H9 (cell line): ENCODE measurements at regions not wholly inside any gene's neighbourhood (a gene's known extent, or its start where the extent isn't known, plus 50 kb on each side); places are given as distances from the start of the nearest gene placed in this dataset.

Experiments
- DNase-seq: peaks from one replicate; pipeline ENCODE4 v3.0.0-alpha.2; 2017
- H2AFZ ChIP-seq: one replicate; pipeline ENCODE4 v1.6.1; 2013; ENCODE audit warnings: mild to moderate bottlenecking, low read length, control low read depth, moderate library complexity
- H2AK5ac ChIP-seq: 2 replicates; pipeline ENCODE4 v1.6.1; 2013; ENCODE audit warnings: low read length, control low read depth, mixed read lengths; ENCODE audit not compliant: insufficient read length
- H2BK120ac ChIP-seq: one replicate; pipeline ENCODE4 v1.6.1; 2013; ENCODE audit warnings: low read depth, mild to moderate bottlenecking, low read length, control low read depth, inconsistent platforms; ENCODE audit not compliant: poor library complexity, severe bottlenecking
- H2BK12ac ChIP-seq: 2 replicates; pipeline ENCODE4 v1.6.1; 2013; ENCODE audit warnings: low read length, control low read depth, mixed read lengths, low read depth; ENCODE audit not compliant: insufficient read length
- H2BK15ac ChIP-seq: 2 replicates; pipeline ENCODE4 v1.6.1; 2013; ENCODE audit warnings: low read depth, low read length, control low read depth
- H2BK20ac ChIP-seq: one replicate; pipeline ENCODE4 v1.6.1; 2013; ENCODE audit warnings: low read depth, mild to moderate bottlenecking, low read length, control low read depth, inconsistent platforms; ENCODE audit not compliant: poor library complexity, severe bottlenecking
- H2BK5ac ChIP-seq: 2 replicates; pipeline ENCODE4 v1.6.1; 2013; ENCODE audit warnings: low read length, control low read depth, mixed read lengths; ENCODE audit not compliant: insufficient read length
- H3K14ac ChIP-seq: 2 replicates; pipeline ENCODE4 v1.6.1; 2013; ENCODE audit warnings: low read length, control low read depth; ENCODE audit not compliant: insufficient read depth
- H3K18ac ChIP-seq: 2 replicates; pipeline ENCODE4 v1.6.1; 2013; ENCODE audit warnings: low read depth, mild to moderate bottlenecking, mixed read lengths, low read length, control low read depth; ENCODE audit not compliant: insufficient read length
- H3K23ac ChIP-seq: 2 replicates; pipeline ENCODE4 v1.6.1; 2013; ENCODE audit warnings: low read length, control low read depth, mixed read lengths, low read depth; ENCODE audit not compliant: insufficient read length
- H3K23me2 ChIP-seq: 2 replicates; pipeline ENCODE4 v1.6.1; 2013; ENCODE audit warnings: low read depth, mild to moderate bottlenecking, mixed read lengths, low read length, control low read depth; ENCODE audit not compliant: insufficient read length, poor library complexity, severe bottlenecking
- H3K27ac ChIP-seq: 2 replicates; pipeline ENCODE4 v1.5.1; 2013; ENCODE audit warnings: low read length, control low read depth, mixed read lengths, low read depth; ENCODE audit not compliant: insufficient read length
- H3K27me3 ChIP-seq: 2 replicates; pipeline ENCODE4 v1.6.1; 2013; ENCODE audit warnings: low read length, control low read depth, inconsistent platforms; ENCODE audit not compliant: insufficient read depth
- H3K4ac ChIP-seq: 2 replicates; pipeline ENCODE4 v1.6.1; 2013; ENCODE audit warnings: low read depth, mild to moderate bottlenecking, control low read depth, inconsistent platforms, low read length, moderate library complexity
- H3K4me1 ChIP-seq: 2 replicates; pipeline ENCODE4 v1.6.1; 2013; ENCODE audit warnings: low read length, control low read depth, inconsistent platforms; ENCODE audit not compliant: insufficient read depth
- H3K4me2 ChIP-seq: 2 replicates; pipeline ENCODE4 v1.6.1; 2013; ENCODE audit warnings: low read length, control low read depth, mixed read lengths; ENCODE audit not compliant: insufficient read length, insufficient read depth
- H3K56ac ChIP-seq: 2 replicates; pipeline ENCODE4 v1.6.1; 2013; ENCODE audit warnings: low read depth, mild to moderate bottlenecking, mixed read lengths, low read length, control low read depth; ENCODE audit not compliant: insufficient read length
- H3K79me1 ChIP-seq: 2 replicates; pipeline ENCODE4 v1.6.1; 2013; ENCODE audit warnings: low read depth, mild to moderate bottlenecking, moderate library complexity, low read length, control low read depth, inconsistent platforms; ENCODE audit not compliant: insufficient read depth, poor library complexity, severe bottlenecking
- H3K79me2 ChIP-seq: 2 replicates; pipeline ENCODE4 v1.6.1; 2013; ENCODE audit warnings: low read length, control low read depth, inconsistent platforms; ENCODE audit not compliant: insufficient read depth
- H3K9ac ChIP-seq: 2 replicates; pipeline ENCODE4 v1.6.1; 2013; ENCODE audit warnings: low read length, control low read depth, mixed read lengths; ENCODE audit not compliant: insufficient read length; ENCODE audit errors: extremely low read depth
- H3K9me3 ChIP-seq: one replicate; pipeline ENCODE4 v1.6.1; 2013; ENCODE audit warnings: low read depth, low read length, inconsistent platforms; ENCODE audit not compliant: control insufficient read depth
- H3T11ph ChIP-seq: one replicate; pipeline ENCODE4 v1.6.1; 2013; ENCODE audit warnings: mild to moderate bottlenecking, low read length, control low read depth, inconsistent platforms
- H4K20me1 ChIP-seq: one replicate; pipeline ENCODE4 v1.6.1; 2013; ENCODE audit not compliant: control insufficient read depth, insufficient read length, insufficient read depth
- H4K5ac ChIP-seq: 2 replicates; pipeline ENCODE4 v1.6.1; 2013; ENCODE audit warnings: low read depth, mild to moderate bottlenecking, mixed read lengths, low read length, control low read depth; ENCODE audit not compliant: insufficient read length
- H4K8ac ChIP-seq: replicated peaks from 2 replicates; pipeline ENCODE4 v1.6.1; 2013; ENCODE audit warnings: low read length, control low read depth, mixed read lengths, low read depth; ENCODE audit not compliant: insufficient read length
- H4K91ac ChIP-seq: 2 replicates; pipeline ENCODE4 v1.6.1; 2013; ENCODE audit warnings: low read depth, mild to moderate bottlenecking, moderate library complexity, mixed read lengths, low read length, control low read depth; ENCODE audit not compliant: insufficient read length
- H3K27ac Mint-ChIP-seq, 3 experiments: 2 replicates in 2 of 3; 3 replicates in 1 of 3; pipeline ENCODE4 v1.8.0; 2020 to 2021; ENCODE audit warnings: mixed read lengths in 3 of 3, mild to moderate bottlenecking in 1 of 3, moderate library complexity in 1 of 3
- H3K27me3 Mint-ChIP-seq: 2 replicates; pipeline ENCODE4 v1.8.0; 2021; ENCODE audit warnings: low read depth, mild to moderate bottlenecking, moderate library complexity, mixed read lengths
- H3K36me3 Mint-ChIP-seq, 3 experiments: 2 replicates in 2 of 3; 3 replicates in 1 of 3; pipeline ENCODE4 v1.8.0; 2020 to 2021; ENCODE audit warnings: low read depth in 3 of 3, mixed read lengths in 3 of 3; ENCODE audit not compliant: insufficient read depth in 1 of 3
- H3K4me1 Mint-ChIP-seq, 2 experiments: 2 replicates each; pipeline ENCODE4 v1.8.0; 2020; ENCODE audit warnings: mixed read lengths in 2 of 2
- H3K4me3 Mint-ChIP-seq, 2 experiments: 2 replicates in 1 of 2; 3 replicates in 1 of 2; pipeline ENCODE4 v1.8.0; 2020 to 2021; ENCODE audit warnings: mild to moderate bottlenecking in 2 of 2, mixed read lengths in 2 of 2, moderate library complexity in 1 of 2
- H3K9me3 Mint-ChIP-seq, 2 experiments: 2 replicates in 1 of 2; 3 replicates in 1 of 2; pipeline ENCODE4 v1.8.0; 2020; ENCODE audit warnings: mild to moderate bottlenecking in 2 of 2, mixed read lengths in 2 of 2, moderate library complexity in 1 of 2
- CTCF ChIP-seq: fragments of 200-600 bp; sonication (generic); conservative IDR thresholded peaks from 3 replicates; pipeline ENCODE4 v1.8.0; 2021; ENCODE audit warnings: antibody characterized with exemption, mild to moderate bottlenecking
- WGBS: extraction: QIAGEN DNeasy Blood & Tissue Kit; methylation state at CpG from one replicate; pipeline ENCODE4 v1.1.7; 2013; ENCODE audit warnings: missing lambda C conversion rate, low lambda C conversion rate, mixed read lengths; ENCODE audit not compliant: insufficient read length; ENCODE audit errors: extremely low coverage; 5-methylcytosine and 5-hydroxymethylcytosine counted together

GRCh38 chr6:134624781-134625180, 306.9 kb upstream of the SGK1 start:
- Histone ChIP-seq H2AK5ac (no peak overlapping the region), H2BK5ac (no peak overlapping the region), H3K18ac (no peak overlapping the region), H2BK20ac (no peak overlapping the region), H3K9ac (no peak overlapping the region), H3K79me2 (no peaks in the 10 kb centered on the region), H4K20me1 (no peaks in the 10 kb centered on the region), H3K9me3 (no peaks in the 10 kb centered on the region), H2BK15ac (no peak overlapping the region), H2BK12ac (no peak overlapping the region), H3K27me3 (no peaks in the 10 kb centered on the region), H3K23ac (no peak overlapping the region), H3K23me2 (no peaks in the 10 kb centered on the region), H4K5ac (no peak overlapping the region), H2BK120ac (no peak overlapping the region), H4K8ac (no peak overlapping the region), H3K14ac (no peak overlapping the region), H3T11ph (no peak overlapping the region), H4K91ac (no peak overlapping the region), H3K4me2 (no peak overlapping the region), H3K27ac (no peak overlapping the region), H2AFZ (no peak overlapping the region), H3K79me1 (no peaks in the 10 kb centered on the region), H3K4me1 (no peaks in the 10 kb centered on the region), H3K4ac (no peak overlapping the region), H3K56ac (no peak overlapping the region)
- H3K4me1 Mint-ChIP-seq: peaks cover 16 to 22% of the 10 kb centered on the region in 2 experiments
- no peak for TF ChIP-seq CTCF
- no peaks in the 10 kb centered on the region for H3K9me3 Mint-ChIP-seq
- H3K27me3 Mint-ChIP-seq: peaks cover 2% of the 10 kb centered on the region
- no CpG with 5 or more reads among the region's 6 CpGs for WGBS
- H3K4me3 Mint-ChIP-seq: no peak overlapping the region
- no peak for DNase-seq
- H3K36me3 Mint-ChIP-seq: no peaks in the 10 kb centered on the region
- no peak overlapping the region; a peak in 1 of 7 replicates for H3K27ac Mint-ChIP-seq
